AG04450 (cell line): ENCODE measurements at regions not wholly inside any gene's neighbourhood (a gene's known extent, or its start where the extent isn't known, plus 50 kb on each side); places are given as distances from the start of the nearest gene placed in this dataset.

Experiments
- CTCF ChIA-PET: fragments of 300-600, 350-600 bp; formaldehyde crosslinking; extraction: SDS; loops from one replicate; lab custom pipeline; 2022; ENCODE audit warnings: antibody characterized with exemption, inconsistent platforms; lab: Charles Lee
- POLR2A ChIA-PET: fragments of 350-600 bp; formaldehyde crosslinking; extraction: SDS; loops from one replicate; lab custom pipeline; 2021; ENCODE audit warnings: antibody characterized with exemption, inconsistent platforms; lab: Yijun Ruan, JAX
- DNase-seq: peaks from one replicate; pipeline ENCODE4 v3.0.0-alpha.2; 2011; ENCODE audit warnings: low read depth, low spot score
- H3K27ac ChIP-seq: one replicate; pipeline ENCODE4 v1.5.1; 2012; ENCODE audit warnings: low read depth, low read length, control low read depth
- H3K27me3 ChIP-seq: one replicate; pipeline ENCODE4 v1.6.0; 2012; ENCODE audit warnings: low read length; ENCODE audit not compliant: control insufficient read depth, insufficient read depth
- H3K4me3 ChIP-seq: 2 replicates; pipeline ENCODE4 v1.5.1; 2011; ENCODE audit warnings: mild to moderate bottlenecking, low read depth, low read length, control low read depth
- H3K9me3 ChIP-seq: 2 replicates; pipeline ENCODE4 v1.5.1; 2012; ENCODE audit warnings: low read length; ENCODE audit not compliant: control insufficient read depth, insufficient read depth
- CTCF ChIP-seq: IDR thresholded peaks from 2 replicates; pipeline ENCODE4 v1.5.1; 2011; ENCODE audit warnings: low read depth, low read length, control low read depth, inconsistent platforms

- CTCF ChIA-PET, result no interaction called here
- POLR2A ChIA-PET, result no interaction called here
Measured at GRCh38 chr4:148984951-148985350, 542.7 kb upstream of the NR3C2 start.

GRCh38 chr4:148982200-148982599 is 540.0 kb upstream of the NR3C2 start:
- TF ChIP-seq CTCF, result no peak
- DNase-seq, result no peak
- H3K4me3 ChIP-seq, result no peak overlapping the region
- no peaks in the 10 kb centered on the region for H3K27me3 ChIP-seq
- ChIA-PET CTCF (interaction anchor here (0.7 kb wide), 1 partner anchor 17 kb away, joined by 3 read pairs; no protein-coding TSS in a partner anchor), POLR2A (no interaction called here)
- no peak overlapping the region for H3K27ac ChIP-seq
- no peaks in the 10 kb centered on the region for H3K9me3 ChIP-seq

More at GRCh38 chr4:148984951-148985350, 542.7 kb upstream of the NR3C2 start:
- DNase-seq, result no peak
- H3K9me3 ChIP-seq, result no peaks in the 10 kb centered on the region
- TF ChIP-seq CTCF, result no peak
- no peak overlapping the region for H3K4me3 ChIP-seq
- H3K27me3 ChIP-seq, result no peaks in the 10 kb centered on the region
- H3K27ac ChIP-seq, result no peak overlapping the region

DNA sequence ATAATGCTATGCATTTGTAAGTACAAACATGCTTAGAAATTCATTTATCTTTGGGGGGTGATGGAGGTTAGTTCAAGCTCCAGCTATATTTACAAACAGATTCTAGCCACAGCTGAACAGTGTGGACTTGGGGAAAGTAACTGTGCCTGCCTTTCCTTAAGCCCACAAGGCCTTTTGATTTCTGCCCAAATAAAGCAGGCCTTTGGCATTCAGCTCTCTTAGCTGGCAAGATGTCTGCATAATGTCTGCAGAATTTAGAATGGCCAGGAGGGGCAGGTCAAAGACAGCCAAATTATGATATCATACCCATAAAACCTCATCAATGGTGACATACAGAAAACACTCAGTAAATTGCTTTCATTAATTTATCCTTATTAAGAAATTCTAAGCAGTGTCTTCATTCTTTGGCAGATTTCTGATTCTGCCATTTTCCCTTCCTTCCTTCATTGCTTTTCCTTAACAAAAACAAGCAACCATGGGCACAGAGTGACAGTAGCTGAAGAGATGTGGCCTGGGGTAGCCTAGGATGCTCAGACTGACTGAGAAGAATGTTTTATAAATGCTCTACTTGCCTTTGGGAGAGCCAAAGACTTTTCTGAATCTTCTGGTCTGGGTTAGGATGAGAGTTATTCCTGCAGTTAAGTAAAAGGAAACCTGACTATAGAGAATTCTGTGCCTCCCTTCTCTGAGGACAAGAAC is 538.7 kb upstream of the NR3C2 start:
- POLR2A ChIA-PET, result no interaction called here
- CTCF ChIA-PET, result no interaction called here
- DNase-seq, result no peak
- Histone ChIP-seq H3K9me3 (no peaks in the 10 kb centered on the region), H3K27ac (no peak overlapping the region), H3K4me3 (no peak overlapping the region), H3K27me3 (no peaks in the 10 kb centered on the region)
- TF ChIP-seq CTCF, result no peak

DNA sequence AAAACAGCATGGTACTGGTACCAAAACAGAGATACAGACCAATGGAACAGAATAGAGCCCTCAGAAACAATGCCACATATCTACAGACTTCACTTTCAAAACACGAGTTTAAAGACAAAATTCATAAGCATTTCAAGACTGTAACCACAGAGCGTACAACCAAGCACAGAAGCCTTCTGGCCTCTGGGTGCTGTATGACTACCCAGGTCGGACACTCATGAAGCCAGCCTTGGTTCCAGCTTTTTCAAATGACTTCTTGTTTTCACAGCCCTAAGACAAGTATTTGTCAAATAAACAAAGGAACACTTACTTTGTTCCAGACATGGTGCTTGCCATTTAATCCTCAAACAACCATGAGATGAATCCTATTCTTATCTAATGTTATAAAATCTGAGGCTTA is 536.1 kb upstream of the NR3C2 start:
- no peaks in the 10 kb centered on the region for H3K9me3 ChIP-seq
- ChIA-PET POLR2A (no interaction called here), CTCF (no interaction called here)
- TF ChIP-seq CTCF, result no peak
- no peak overlapping the region for H3K27ac ChIP-seq
- no peak overlapping the region for H3K4me3 ChIP-seq
- no peak for DNase-seq
- H3K27me3 ChIP-seq, result no peaks in the 10 kb centered on the region

GRCh38 chr4:148975464-148975863 is 533.2 kb upstream of the NR3C2 start:
- Histone ChIP-seq H3K27me3 (no peaks in the 10 kb centered on the region), H3K4me3 (no peak overlapping the region), H3K27ac (no peak overlapping the region), H3K9me3 (no peaks in the 10 kb centered on the region)
- DNase-seq, result no peak
- TF ChIP-seq CTCF, result no peak
- CTCF ChIA-PET, result no interaction called here
- POLR2A ChIA-PET, result no interaction called here
